ENCODE measurements at regions not wholly inside any gene's neighbourhood (a gene's known extent, or its start where the extent isn't known, plus 50 kb on each side); places are given as distances from the start of the nearest gene placed in this dataset.

GRCh38 chr2:7745369-7745768, 828.2 kb downstream of the RNF144A start:
- TF ChIP-seq CTCF (IDR thresholded peaks at IDR 0.05; ENCODE audit: poor library complexity, severe bottlenecking) (no peak), EZH2 (IDR thresholded peaks at IDR 0.05; ENCODE audit: borderline replicate concordance, insufficient read depth, low read length, poor library complexity, severe bottlenecking) (no peak), POLR2AphosphoS5 (IDR thresholded peaks at IDR 0.05) (no peak), RAD21 (conservative IDR thresholded peaks at IDR 0.05) (no peak), EP300 (conservative IDR thresholded peaks at IDR 0.05; ENCODE audit: poor library complexity, severe bottlenecking) (no peak), SMC3 (conservative IDR thresholded peaks at IDR 0.05; ENCODE audit: poor library complexity) (no peak)
- TF ChIP-seq, protein P1, sequence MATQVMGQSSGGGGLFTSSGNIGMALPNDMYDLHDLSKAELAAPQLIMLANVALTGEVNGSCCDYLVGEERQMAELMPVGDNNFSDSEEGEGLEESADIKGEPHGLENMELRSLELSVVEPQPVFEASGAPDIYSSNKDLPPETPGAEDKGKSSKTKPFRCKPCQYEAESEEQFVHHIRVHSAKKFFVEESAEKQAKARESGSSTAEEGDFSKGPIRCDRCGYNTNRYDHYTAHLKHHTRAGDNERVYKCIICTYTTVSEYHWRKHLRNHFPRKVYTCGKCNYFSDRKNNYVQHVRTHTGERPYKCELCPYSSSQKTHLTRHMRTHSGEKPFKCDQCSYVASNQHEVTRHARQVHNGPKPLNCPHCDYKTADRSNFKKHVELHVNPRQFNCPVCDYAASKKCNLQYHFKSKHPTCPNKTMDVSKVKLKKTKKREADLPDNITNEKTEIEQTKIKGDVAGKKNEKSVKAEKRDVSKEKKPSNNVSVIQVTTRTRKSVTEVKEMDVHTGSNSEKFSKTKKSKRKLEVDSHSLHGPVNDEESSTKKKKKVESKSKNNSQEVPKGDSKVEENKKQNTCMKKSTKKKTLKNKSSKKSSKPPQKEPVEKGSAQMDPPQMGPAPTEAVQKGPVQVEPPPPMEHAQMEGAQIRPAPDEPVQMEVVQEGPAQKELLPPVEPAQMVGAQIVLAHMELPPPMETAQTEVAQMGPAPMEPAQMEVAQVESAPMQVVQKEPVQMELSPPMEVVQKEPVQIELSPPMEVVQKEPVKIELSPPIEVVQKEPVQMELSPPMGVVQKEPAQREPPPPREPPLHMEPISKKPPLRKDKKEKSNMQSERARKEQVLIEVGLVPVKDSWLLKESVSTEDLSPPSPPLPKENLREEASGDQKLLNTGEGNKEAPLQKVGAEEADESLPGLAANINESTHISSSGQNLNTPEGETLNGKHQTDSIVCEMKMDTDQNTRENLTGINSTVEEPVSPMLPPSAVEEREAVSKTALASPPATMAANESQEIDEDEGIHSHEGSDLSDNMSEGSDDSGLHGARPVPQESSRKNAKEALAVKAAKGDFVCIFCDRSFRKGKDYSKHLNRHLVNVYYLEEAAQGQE (IDR thresholded peaks at IDR 0.05; ENCODE audit: borderline replicate concordance), result no peak

Measured in neural cell (in vitro differentiated cells).